RWPE1 (cell line): ENCODE measurements at regions not wholly inside any gene's neighbourhood (a gene's known extent, or its start where the extent isn't known, plus 50 kb on each side); places are given as distances from the start of the nearest gene placed in this dataset.

Source experiments
- CTCF ChIA-PET: fragments of 350-600 bp; sonication (Branson Sonifier 250); formaldehyde crosslinking; extraction: SDS; loops from one replicate; lab custom pipeline; 2021; lab: Yijun Ruan, JAX
- POLR2A ChIA-PET: fragments of 400-600 bp; formaldehyde crosslinking; extraction: SDS; loops from one replicate; lab custom pipeline; 2020; ENCODE audit warnings: antibody characterized with exemption; ENCODE audit not compliant: low non-redundant PET; lab: Yijun Ruan, JAX
- DNase-seq: peaks from one replicate; pipeline ENCODE4 v3.0.0; 2012; ENCODE audit warnings: low spot score
- H3K27ac ChIP-seq: fragments of 450-650 bp; 2 replicates; pipeline ENCODE4 v1.5.1; 2017
- CTCF ChIP-seq: fragments of 450-650 bp; conservative IDR thresholded peaks from 2 replicates; pipeline ENCODE4 v1.5.1; 2017; ENCODE audit warnings: low read depth, mild to moderate bottlenecking

DNA sequence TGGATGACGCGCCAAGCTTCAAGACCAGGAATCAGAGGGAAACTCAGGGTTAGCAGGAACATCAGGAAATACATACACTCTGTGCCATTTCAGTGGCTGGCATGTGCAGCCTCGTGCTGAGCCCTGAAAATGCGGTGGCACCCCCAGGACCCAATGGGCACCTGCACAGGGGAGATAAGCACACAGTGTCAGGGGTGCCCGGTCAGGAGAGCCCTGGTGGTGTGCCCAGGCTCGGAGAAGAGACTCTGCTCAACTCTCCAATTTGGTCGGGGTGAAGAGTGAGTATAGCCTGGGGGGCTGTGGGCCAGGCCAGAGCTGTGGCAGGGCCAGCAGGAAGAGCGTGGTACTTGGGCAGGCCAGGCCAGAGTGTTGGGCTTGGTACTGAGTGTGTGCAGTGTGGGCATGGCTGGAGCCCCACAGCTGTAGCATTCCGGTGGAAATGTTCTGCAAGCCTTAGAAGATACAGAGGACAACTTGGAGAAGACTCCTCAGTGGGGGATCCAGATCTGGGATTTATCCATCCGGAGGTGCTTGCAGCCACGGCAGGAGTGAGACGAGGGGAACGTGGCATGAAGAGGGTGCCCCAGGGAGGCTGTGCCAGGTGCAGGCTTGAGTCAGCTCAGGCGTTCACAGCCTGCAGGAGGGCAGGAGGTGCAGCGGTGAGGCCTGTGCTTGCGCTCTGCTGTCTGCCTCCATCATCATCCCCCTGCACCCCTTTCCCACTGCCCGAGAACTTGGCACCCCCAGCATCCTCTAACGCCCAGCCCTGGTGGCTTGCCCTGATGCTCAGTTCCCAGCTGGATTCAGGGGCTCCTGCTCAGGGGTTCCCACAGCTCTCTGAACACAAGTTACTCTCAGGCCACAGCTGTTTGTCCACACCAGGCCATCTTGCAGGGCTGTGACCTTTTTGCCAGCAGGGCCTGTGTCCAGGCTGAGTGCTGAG is 451.7 kb upstream of the HS6ST1 start:
- POLR2A ChIA-PET, result no interaction called here
- TF ChIP-seq CTCF, result no peak
- H3K27ac ChIP-seq, result no peak overlapping the region
- CTCF ChIA-PET, result no interaction called here
- no peak for DNase-seq

- ChIA-PET CTCF (no interaction called here), POLR2A (no interaction called here)
- TF ChIP-seq CTCF, result no peak
- H3K27ac ChIP-seq, result no peak overlapping the region
- no peak for DNase-seq
Measured at GRCh38 chr2:128771401-128771800, 452.7 kb upstream of the HS6ST1 start.

DNA sequence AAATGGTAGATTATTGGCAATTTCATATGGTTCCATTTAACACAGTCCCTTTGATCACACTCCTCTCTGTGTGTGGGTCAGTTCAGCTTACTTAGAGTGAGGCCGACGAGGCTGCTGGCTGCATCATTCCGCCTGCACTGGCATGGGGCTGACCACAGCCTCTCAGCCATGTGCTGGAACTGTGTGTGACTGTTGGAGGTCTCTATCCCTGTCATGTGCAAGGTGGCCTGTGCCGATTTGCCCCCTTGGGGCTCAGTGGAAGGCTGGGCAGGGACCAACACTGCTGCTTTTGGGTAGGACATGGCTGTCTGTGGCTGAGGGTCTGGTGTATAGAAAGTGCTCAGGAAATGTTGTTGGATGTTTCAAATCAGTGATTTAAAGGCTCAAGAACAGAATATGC is 454.0 kb upstream of the HS6ST1 start:
- H3K27ac ChIP-seq, result no peak overlapping the region
- no peak for TF ChIP-seq CTCF
- CTCF ChIA-PET, result interaction anchor here (0.5 kb wide), 1 partner anchor 606 kb away, joined by 4 read pairs; no protein-coding TSS in a partner anchor
- no peak for DNase-seq
- POLR2A ChIA-PET, result no interaction called here

DNA sequence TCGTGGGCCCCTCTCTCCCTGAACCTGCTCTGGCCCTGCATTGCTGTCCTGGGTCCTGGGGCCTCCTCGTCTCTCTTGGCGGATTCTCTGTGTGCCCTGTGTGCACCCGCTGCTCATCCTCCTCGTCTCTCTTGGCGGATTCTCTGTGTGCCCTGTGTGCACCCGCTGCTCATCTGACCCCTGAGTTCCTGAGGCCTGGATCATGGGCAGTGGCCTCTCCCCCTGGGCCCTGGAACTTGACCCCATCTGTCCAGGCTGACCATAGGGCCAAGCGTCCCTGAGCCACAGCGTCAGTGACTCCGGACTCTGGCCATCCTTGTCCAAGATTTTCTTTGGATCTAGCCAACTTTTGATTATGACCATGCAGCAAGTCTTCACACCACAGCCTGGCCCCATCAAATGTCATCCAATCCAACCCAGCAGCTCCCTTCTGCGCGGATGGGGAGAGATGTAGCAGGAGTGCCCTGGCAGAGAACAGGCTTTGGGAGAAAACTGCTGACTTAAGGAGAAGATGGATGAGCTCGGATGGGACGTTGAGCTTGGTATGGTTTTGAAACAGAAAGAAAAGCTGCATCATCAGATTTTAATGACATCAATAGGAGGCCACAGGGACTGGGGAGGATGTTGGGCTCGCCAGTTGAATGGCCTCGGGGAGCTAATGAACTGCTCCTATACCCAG is 455.1 kb upstream of the HS6ST1 start:
- CTCF ChIA-PET, result no interaction called here
- no peak overlapping the region for H3K27ac ChIP-seq
- POLR2A ChIA-PET, result no interaction called here
- no peak for DNase-seq
- TF ChIP-seq CTCF, result no peak

- CTCF ChIA-PET, result interaction anchor here (0.7 kb wide), 1 partner anchor 55 kb away, joined by 3 read pairs; no protein-coding TSS in a partner anchor
- no peak overlapping the region for H3K27ac ChIP-seq
- no peak for TF ChIP-seq CTCF
Measured at GRCh38 chr2:128774320-128775216, 455.9 kb upstream of the HS6ST1 start.

More at GRCh38 chr2:128774320-128775216, 455.9 kb upstream of the HS6ST1 start:
- POLR2A ChIA-PET, result no interaction called here
- no peak for DNase-seq
